ENCODE measurements at regions not wholly inside any gene's neighbourhood (a gene's known extent, or its start where the extent isn't known, plus 50 kb on each side); places are given as distances from the start of the nearest gene placed in this dataset.

DNA sequence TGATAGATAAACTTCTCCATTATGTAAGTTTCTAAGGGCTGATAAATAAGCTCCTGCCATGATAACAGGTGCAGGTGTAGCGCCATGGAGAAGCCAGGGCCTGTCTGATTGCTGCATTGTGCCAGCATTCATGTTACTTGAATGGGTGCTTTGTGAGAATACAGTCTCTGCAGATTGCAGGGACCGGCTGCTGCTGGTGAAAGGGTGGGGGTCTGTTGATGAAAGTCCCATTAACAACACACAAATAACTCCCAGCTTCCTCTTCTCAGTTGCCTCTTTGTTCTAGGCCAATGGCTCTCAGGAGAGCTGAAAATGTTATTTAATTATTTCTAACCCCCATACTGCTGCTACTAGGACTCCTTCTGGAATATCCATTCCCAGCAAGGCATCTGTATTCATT, 77.2 kb downstream of the RTP4 start:
- no peak for TF ChIP-seq POLR2A (IDR thresholded peaks at IDR 0.05)
- TF ChIP-seq CTCF (IDR thresholded peaks at IDR 0.05): no peak

Measured in testis (tissue), 2 donors.